Central memory CD8-positive, alpha-beta T cell (primary cell): ENCODE measurements at regions not wholly inside any gene's neighbourhood (a gene's known extent, or its start where the extent isn't known, plus 50 kb on each side); places are given as distances from the start of the nearest gene placed in this dataset.

Experiments used
- ATAC-seq: fragments of 150-1000 bp; cut with Tn5 transposase; replicated peaks from 2 replicates; pipeline ENCODE4 v1.10.0; 2022; ENCODE audit warnings: mild to moderate bottlenecking, moderate FRiP score, moderate number of reproducible peaks; ENCODE audit not compliant: poor library complexity, severe bottlenecking; ENCODE audit errors: extremely low read depth
- DNase-seq, 2 donors: peaks; one replicate each; pipeline ENCODE4 v3.0.0; 2021; ENCODE audit warnings: low spot score in 2 of 2
- H3K27ac Mint-ChIP-seq: one replicate; pipeline ENCODE4 v1.8.0; 2022; ENCODE audit warnings: low read depth, mild to moderate bottlenecking, moderate library complexity, mixed read lengths
- H3K27me3 Mint-ChIP-seq: one replicate; pipeline ENCODE4 v1.8.0; 2022; ENCODE audit warnings: mixed read lengths
- H3K36me3 Mint-ChIP-seq: one replicate; pipeline ENCODE4 v1.8.0; 2022; ENCODE audit warnings: mild to moderate bottlenecking, moderate library complexity, mixed read lengths; ENCODE audit not compliant: insufficient read depth
- H3K4me1 Mint-ChIP-seq: one replicate; pipeline ENCODE4 v1.8.0; 2022; ENCODE audit warnings: mixed read lengths
- H3K4me3 Mint-ChIP-seq: one replicate; pipeline ENCODE4 v1.8.0; 2022; ENCODE audit warnings: mild to moderate bottlenecking, moderate library complexity, mixed read lengths
- H3K9me3 Mint-ChIP-seq: one replicate; pipeline ENCODE4 v1.8.0; 2022; ENCODE audit warnings: mixed read lengths

- Mint-ChIP-seq H3K9me3 (no peaks in the 10 kb centered on the region), H3K4me3 (no peak overlapping the region), H3K27ac (no peak overlapping the region), H3K4me1 (no peaks in the 10 kb centered on the region), H3K36me3 (no peaks in the 10 kb centered on the region), H3K27me3 (no peaks in the 10 kb centered on the region)
- DNase-seq (no peak), ATAC-seq (no peak)
Observed at GRCh38 chr12:24197532-24197931, 248.1 kb upstream of the SOX5 start.

DNA sequence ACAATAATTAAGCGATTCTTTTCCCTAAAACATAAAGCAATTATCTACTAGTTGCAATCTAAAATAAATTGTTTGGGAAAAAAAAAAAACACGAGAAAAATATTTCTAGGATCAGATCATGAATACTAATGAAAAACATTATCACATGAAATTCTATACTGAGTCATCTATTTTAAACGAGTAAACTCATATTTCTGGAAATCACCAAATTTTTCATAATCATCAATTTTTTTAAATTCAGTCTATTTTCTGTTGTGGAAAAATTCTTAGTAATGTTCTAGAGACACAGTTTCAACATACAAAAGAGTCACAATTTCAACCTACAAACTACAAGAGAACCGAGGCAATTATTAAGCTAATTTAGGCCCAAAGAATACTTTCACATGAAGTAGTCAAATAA is 245.6 kb upstream of the SOX5 start:
- no peak overlapping the region for H3K27ac Mint-ChIP-seq

DNA sequence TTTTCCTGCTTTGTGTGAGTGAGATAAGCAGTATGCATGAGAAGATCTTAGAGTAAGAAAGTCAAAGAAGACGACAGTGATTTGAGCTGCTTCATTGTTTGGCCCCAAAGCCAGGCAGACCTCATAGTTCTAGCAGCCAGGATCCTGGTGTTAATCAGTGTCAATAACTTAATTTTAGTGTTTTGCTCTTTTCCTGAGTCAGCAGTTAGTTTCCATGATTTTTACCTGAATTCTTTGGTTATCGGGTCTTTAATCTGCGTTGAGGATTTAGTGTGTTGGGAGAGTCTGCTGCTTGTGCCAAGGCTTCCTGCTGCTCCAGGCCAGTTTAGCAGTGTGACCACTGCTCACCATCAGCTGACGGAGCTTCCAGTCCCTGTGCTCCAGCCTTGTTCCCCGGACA is 241.6 kb upstream of the SOX5 start:
- ATAC-seq, result no peak
- Mint-ChIP-seq H3K4me1 (no peaks in the 10 kb centered on the region), H3K27ac (no peak overlapping the region), H3K36me3 (no peaks in the 10 kb centered on the region), H3K4me3 (no peak overlapping the region), H3K9me3 (peaks cover 5% of the 10 kb centered on the region), H3K27me3 (no peaks in the 10 kb centered on the region)
- DNase-seq, result no peak

More for the DNA sequence above, 245.6 kb upstream of the SOX5 start:
- no peak for DNase-seq
- H3K27me3 Mint-ChIP-seq, result no peaks in the 10 kb centered on the region
- no peaks in the 10 kb centered on the region for H3K36me3 Mint-ChIP-seq
- peaks cover 5% of the 10 kb centered on the region for H3K9me3 Mint-ChIP-seq
- no peak for ATAC-seq
- H3K4me3 Mint-ChIP-seq, result no peak overlapping the region
- H3K4me1 Mint-ChIP-seq, result no peaks in the 10 kb centered on the region

DNA sequence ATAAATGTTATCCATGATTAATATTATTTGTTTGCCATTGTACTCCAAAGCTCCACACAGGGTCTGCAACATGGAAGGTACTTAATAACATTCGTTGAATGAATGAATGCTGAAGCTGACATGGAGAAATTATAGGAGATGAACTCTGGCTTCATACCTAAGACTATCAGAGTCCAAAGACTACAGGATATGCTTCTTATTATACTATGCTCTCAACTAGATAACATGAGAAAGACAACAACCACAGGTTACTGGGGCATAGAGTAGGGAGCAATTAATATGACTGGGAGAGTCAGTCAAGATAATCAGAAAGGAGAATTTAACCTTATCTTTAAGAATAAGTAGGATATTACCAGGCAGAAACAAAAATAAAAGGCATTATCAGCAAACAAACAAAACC is 236.3 kb upstream of the SOX5 start:
- Mint-ChIP-seq H3K27ac (no peak overlapping the region), H3K4me3 (no peak overlapping the region), H3K36me3 (no peaks in the 10 kb centered on the region), H3K4me1 (no peaks in the 10 kb centered on the region), H3K9me3 (peaks cover 2% of the 10 kb centered on the region), H3K27me3 (no peaks in the 10 kb centered on the region)
- no peak for ATAC-seq
- no peak for DNase-seq

DNA sequence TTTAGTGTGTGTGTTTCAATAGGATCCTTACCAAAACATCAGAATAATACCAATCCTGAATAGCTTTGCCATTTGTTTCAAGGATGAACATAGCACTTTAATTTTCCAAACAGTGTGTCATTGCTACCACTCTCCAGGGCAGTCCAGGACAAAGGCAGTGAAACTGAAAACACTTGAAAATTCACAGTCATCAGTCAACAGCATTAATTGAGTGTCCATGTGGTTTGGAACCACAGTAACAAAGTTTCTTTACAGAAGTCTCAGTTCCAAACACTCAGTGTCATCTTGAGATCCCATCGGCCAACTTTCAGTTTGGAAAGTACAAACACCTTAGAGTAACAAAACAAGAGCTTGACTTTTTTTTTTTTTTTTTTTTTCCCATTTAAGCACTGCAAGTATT is 228.4 kb upstream of the SOX5 start:
- H3K36me3 Mint-ChIP-seq, result no peaks in the 10 kb centered on the region
- no peak for ATAC-seq
- H3K27ac Mint-ChIP-seq, result no peak overlapping the region
- no peak overlapping the region for H3K4me3 Mint-ChIP-seq
- H3K27me3 Mint-ChIP-seq, result no peaks in the 10 kb centered on the region
- no peak for DNase-seq
- H3K4me1 Mint-ChIP-seq, result no peaks in the 10 kb centered on the region
- H3K9me3 Mint-ChIP-seq, result no peaks in the 10 kb centered on the region

GRCh38 chr12:24175929-24176328 is 226.5 kb upstream of the SOX5 start:
- H3K9me3 Mint-ChIP-seq, result peaks cover 7% of the 10 kb centered on the region
- H3K27ac Mint-ChIP-seq, result no peak overlapping the region
- DNase-seq (no peak), ATAC-seq (no peak)
- H3K36me3 Mint-ChIP-seq, result no peaks in the 10 kb centered on the region
- no peaks in the 10 kb centered on the region for H3K4me1 Mint-ChIP-seq
- H3K4me3 Mint-ChIP-seq, result no peak overlapping the region
- no peaks in the 10 kb centered on the region for H3K27me3 Mint-ChIP-seq

GRCh38 chr12:24175284-24175683 is 225.8 kb upstream of the SOX5 start:
- H3K4me1 Mint-ChIP-seq, result no peaks in the 10 kb centered on the region
- ATAC-seq, result no peak
- H3K4me3 Mint-ChIP-seq, result no peak overlapping the region
- H3K9me3 Mint-ChIP-seq, result peaks cover 7% of the 10 kb centered on the region
- no peak overlapping the region for H3K27ac Mint-ChIP-seq
- no peaks in the 10 kb centered on the region for H3K27me3 Mint-ChIP-seq
- DNase-seq, result no peak
- H3K36me3 Mint-ChIP-seq, result no peaks in the 10 kb centered on the region

DNA sequence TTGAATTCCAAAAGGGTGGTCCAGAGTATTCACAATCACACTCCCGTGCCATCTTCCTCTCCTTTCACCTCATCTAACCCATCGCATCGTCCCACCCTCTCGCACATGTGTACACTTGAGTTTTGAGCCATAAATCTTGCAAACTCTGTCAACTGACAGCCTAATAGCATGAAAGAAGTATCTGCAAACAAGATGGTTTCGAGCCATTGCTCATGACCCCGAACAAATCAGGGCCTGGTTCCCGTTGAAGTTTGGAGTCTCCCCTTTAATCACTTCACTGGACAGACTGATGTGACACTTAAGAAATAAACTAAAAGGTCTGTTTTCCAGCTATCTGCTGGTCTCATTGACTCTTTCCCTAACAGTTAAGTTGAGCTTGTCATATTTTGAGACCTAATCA is 223.6 kb upstream of the SOX5 start:
- H3K4me3 Mint-ChIP-seq, result no peak overlapping the region
- no peaks in the 10 kb centered on the region for H3K36me3 Mint-ChIP-seq
- H3K27ac Mint-ChIP-seq, result no peak overlapping the region
- ATAC-seq (no peak), DNase-seq (no peak)
- peaks cover 7% of the 10 kb centered on the region for H3K9me3 Mint-ChIP-seq
- no peaks in the 10 kb centered on the region for H3K27me3 Mint-ChIP-seq
- H3K4me1 Mint-ChIP-seq, result no peaks in the 10 kb centered on the region

DNA sequence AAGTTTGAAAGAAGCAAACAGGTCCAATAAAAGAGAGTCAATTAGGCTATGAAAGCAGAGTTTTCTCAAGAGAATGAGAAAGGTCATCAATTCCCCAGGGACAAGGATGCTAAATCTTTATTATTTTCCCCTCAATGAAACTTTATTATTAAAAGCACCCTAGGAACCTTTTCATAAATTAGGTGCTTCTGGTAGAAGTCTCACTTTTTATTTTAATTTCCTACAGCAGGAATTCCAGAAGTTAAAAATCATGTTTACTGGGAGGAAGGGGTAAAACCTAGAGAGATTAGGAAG is 223.2 kb upstream of the SOX5 start:
- no peak for DNase-seq
- Mint-ChIP-seq H3K4me3 (no peak overlapping the region), H3K4me1 (no peaks in the 10 kb centered on the region), H3K9me3 (peaks cover 7% of the 10 kb centered on the region), H3K27me3 (no peaks in the 10 kb centered on the region), H3K27ac (no peak overlapping the region), H3K36me3 (no peaks in the 10 kb centered on the region)
- no peak for ATAC-seq

- peaks cover 7% of the 10 kb centered on the region for H3K9me3 Mint-ChIP-seq
- no peaks in the 10 kb centered on the region for H3K36me3 Mint-ChIP-seq
- ATAC-seq, result no peak
- no peak overlapping the region for H3K27ac Mint-ChIP-seq
- H3K27me3 Mint-ChIP-seq, result no peaks in the 10 kb centered on the region
- no peak for DNase-seq
- H3K4me3 Mint-ChIP-seq, result no peak overlapping the region
- no peaks in the 10 kb centered on the region for H3K4me1 Mint-ChIP-seq
Observed at GRCh38 chr12:24172031-24172772, 222.7 kb upstream of the SOX5 start.

DNA sequence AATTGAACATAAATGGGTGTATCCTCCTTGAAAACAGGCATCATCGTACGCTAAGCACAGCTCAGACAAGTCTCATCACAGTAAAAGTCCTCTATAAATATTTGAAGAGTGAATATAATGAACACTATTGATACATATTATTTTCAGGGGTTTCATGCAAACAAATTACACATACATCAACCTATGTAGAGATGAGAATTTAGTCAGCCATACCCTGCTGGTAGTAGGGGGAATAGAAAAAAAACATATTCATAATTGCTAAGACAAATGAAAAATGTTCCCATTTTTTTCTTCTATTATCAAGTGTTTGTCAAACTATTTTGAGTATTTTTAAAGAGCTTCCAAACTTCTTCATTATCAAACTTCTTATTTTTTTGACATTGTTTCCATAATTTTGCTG is 205.6 kb upstream of the SOX5 start:
- DNase-seq, result no peak
- no peak for ATAC-seq
- H3K9me3 Mint-ChIP-seq, result peaks cover 12% of the 10 kb centered on the region
- no peak overlapping the region for H3K27ac Mint-ChIP-seq
- no peaks in the 10 kb centered on the region for H3K4me1 Mint-ChIP-seq
- no peak overlapping the region for H3K4me3 Mint-ChIP-seq
- H3K27me3 Mint-ChIP-seq, result no peaks in the 10 kb centered on the region
- no peaks in the 10 kb centered on the region for H3K36me3 Mint-ChIP-seq

DNA sequence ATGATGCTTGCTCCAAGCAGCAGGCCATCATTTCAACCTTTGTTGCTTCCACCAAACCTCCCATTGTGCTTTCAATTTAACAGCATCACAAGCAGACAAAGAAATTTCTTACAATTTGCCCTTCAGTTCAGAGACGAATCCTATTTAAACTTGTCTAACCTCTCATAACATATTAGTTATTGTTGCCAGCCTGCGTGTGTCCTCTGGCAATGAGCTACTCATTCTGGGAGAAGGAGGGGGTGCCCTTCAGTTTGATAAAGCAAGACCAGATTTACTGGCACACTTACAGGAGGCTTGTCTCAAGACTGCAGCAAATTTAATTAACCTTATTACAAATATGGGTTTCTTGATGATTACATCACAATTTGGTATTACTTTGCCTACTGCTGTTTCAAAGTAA is 203.6 kb upstream of the SOX5 start:
- no peaks in the 10 kb centered on the region for H3K4me1 Mint-ChIP-seq
- peaks cover 13% of the 10 kb centered on the region for H3K9me3 Mint-ChIP-seq
- DNase-seq (no peak), ATAC-seq (no peak)
- no peaks in the 10 kb centered on the region for H3K27me3 Mint-ChIP-seq
- H3K36me3 Mint-ChIP-seq, result no peaks in the 10 kb centered on the region
- no peak overlapping the region for H3K4me3 Mint-ChIP-seq
- no peak overlapping the region for H3K27ac Mint-ChIP-seq

- no peak for ATAC-seq
- Mint-ChIP-seq H3K9me3 (peaks cover 13% of the 10 kb centered on the region), H3K36me3 (no peaks in the 10 kb centered on the region), H3K27me3 (no peaks in the 10 kb centered on the region), H3K27ac (no peak overlapping the region), H3K4me1 (no peaks in the 10 kb centered on the region), H3K4me3 (no peak overlapping the region)
- no peak for DNase-seq
Observed at GRCh38 chr12:24152270-24152669, 202.8 kb upstream of the SOX5 start.

DNA sequence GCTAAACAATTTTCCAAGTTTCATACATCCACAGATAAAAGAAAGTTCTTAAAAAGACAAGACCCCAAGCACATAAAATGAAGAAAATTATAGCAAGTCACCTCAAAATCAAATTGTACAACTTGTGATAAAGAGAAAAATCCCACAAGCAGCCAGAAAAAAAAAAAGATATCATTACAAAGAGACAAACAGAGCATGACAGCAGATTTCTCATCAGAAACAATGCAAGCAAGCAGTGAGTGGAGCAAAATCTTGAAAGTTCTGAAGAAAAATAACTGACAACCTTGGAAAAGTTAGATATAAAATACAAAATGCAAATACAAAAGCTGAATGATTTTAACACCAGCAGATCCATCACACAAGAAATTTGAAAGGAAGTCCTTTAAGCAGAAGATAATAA is 194.5 kb upstream of the SOX5 start:
- H3K9me3 Mint-ChIP-seq, result peaks cover 6% of the 10 kb centered on the region
- H3K4me3 Mint-ChIP-seq, result no peak overlapping the region
- H3K27ac Mint-ChIP-seq, result no peak overlapping the region
- no peaks in the 10 kb centered on the region for H3K4me1 Mint-ChIP-seq
- DNase-seq, result no peak
- no peaks in the 10 kb centered on the region for H3K27me3 Mint-ChIP-seq
- no peaks in the 10 kb centered on the region for H3K36me3 Mint-ChIP-seq
- ATAC-seq, result no peak
